GM23338 (cell line): ENCODE measurements at regions not wholly inside any gene's neighbourhood (a gene's known extent, or its start where the extent isn't known, plus 50 kb on each side); places are given as distances from the start of the nearest gene placed in this dataset.

Experiments used
- CTCF ChIP-seq, 2 experiments: fragments of 200-600 bp in 1 of 2; sonication (generic) in 1 of 2; conservative IDR thresholded peaks; 2 replicates each; pipeline versions ENCODE4 v1.5.1 to v1.6.1; 2016 to 2017; ENCODE audit warnings: antibody characterized with exemption in 2 of 2, low read depth in 2 of 2, mild to moderate bottlenecking in 2 of 2, moderate library complexity in 1 of 2
- ZNF331 ChIP-seq: fragments of 250-450 bp; sonication (Bioruptor Pico); IDR thresholded peaks from 2 replicates; pipeline ENCODE4 v1.5.0; 2020; ENCODE audit warnings: low read depth, mild to moderate bottlenecking, moderate library complexity

- TF ChIP-seq CTCF (conservative IDR thresholded peaks at IDR 0.05; ENCODE audit: low read depth in 2 of 2) (no peak), ZNF331 (CRISPR knock-in tag) (no peak)
Observed at GRCh38 chr5:165579911-165580310, 2074.5 kb downstream of the MAT2B start.
